SJCRH30 (cell line): ENCODE measurements at regions not wholly inside any gene's neighbourhood (a gene's known extent, or its start where the extent isn't known, plus 50 kb on each side); places are given as distances from the start of the nearest gene placed in this dataset.

ENCODE experiments used
- DNase-seq, 2 experiments: peaks; one replicate each; pipeline ENCODE4 v3.0.0-alpha.2; 2015 to 2020
- H3K27ac ChIP-seq: fragments of 250-450 bp; sonication (Bioruptor Pico); 2 replicates; pipeline ENCODE4 v1.5.1; 2020; ENCODE audit warnings: mild to moderate bottlenecking, moderate library complexity
- H3K27me3 ChIP-seq: fragments of 250-450 bp; sonication (Bioruptor Pico); 2 replicates; pipeline ENCODE4 v1.5.1; 2020; ENCODE audit warnings: mild to moderate bottlenecking, moderate library complexity
- H3K36me3 ChIP-seq: fragments of 250-450 bp; sonication (Bioruptor Pico); 2 replicates; pipeline ENCODE4 v1.5.1; 2020; ENCODE audit warnings: mild to moderate bottlenecking, moderate library complexity
- H3K4me1 ChIP-seq: fragments of 250-450 bp; sonication (Bioruptor Pico); 2 replicates; pipeline ENCODE4 v1.5.1; 2020; ENCODE audit warnings: mild to moderate bottlenecking, moderate library complexity
- H3K4me3 ChIP-seq: fragments of 250-450 bp; sonication (Bioruptor Pico); 2 replicates; pipeline ENCODE4 v1.5.1; 2020; ENCODE audit warnings: mild to moderate bottlenecking, moderate library complexity
- H3K9me3 ChIP-seq: fragments of 250-450 bp; sonication (Bioruptor Pico); replicated peaks from 2 replicates; pipeline ENCODE4 v1.5.1; 2020; ENCODE audit warnings: mild to moderate bottlenecking, moderate library complexity

- Histone ChIP-seq H3K4me3 (no peak overlapping the region), H3K27ac (no peak overlapping the region), H3K27me3 (no peaks in the 10 kb centered on the region), H3K36me3 (no peaks in the 10 kb centered on the region), H3K4me1 (no peaks in the 10 kb centered on the region), H3K9me3 (no peaks in the 10 kb centered on the region)
- no peak for DNase-seq
Observed at GRCh38 chr14:101380940-101381339, 180.4 kb upstream of the DIO3 start.

DNA sequence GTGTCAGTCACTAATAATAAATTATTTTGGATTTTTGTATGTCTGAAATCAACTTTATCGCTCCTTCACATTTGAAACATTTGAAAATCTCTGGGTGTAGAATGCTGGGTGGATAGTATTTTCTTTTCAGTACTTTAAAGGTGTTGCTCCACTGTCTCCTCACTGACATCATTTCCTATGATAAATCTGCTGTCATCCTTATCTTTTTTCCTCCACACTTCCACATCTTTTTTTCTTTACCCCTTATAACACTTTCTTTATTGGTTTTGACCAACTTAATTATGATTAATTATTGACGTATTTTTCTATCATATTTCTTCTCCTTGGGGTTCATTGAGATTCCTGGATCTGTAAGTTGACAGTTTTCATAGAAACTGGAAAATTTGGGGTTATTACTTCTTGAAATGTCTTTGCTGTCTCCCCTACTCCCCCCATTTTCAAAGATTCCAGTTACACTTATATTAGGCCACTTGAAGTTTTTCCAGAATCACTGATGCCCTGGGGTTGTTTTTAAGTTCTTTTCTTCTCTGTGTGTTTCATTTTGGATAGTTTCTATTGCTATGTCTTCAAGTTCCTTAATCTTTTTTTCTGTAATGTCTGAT is 177.5 kb upstream of the DIO3 start:
- Histone ChIP-seq H3K4me3 (no peak overlapping the region), H3K4me1 (no peaks in the 10 kb centered on the region), H3K9me3 (no peaks in the 10 kb centered on the region; the same call in 1 of the 2 replicates), H3K36me3 (no peaks in the 10 kb centered on the region), H3K27ac (no peak overlapping the region), H3K27me3 (no peaks in the 10 kb centered on the region)
- no peak for DNase-seq

- Histone ChIP-seq H3K36me3 (no peaks in the 10 kb centered on the region), H3K4me3 (no peak overlapping the region), H3K27ac (no peak overlapping the region), H3K9me3 (no peaks in the 10 kb centered on the region), H3K27me3 (no peaks in the 10 kb centered on the region), H3K4me1 (no peaks in the 10 kb centered on the region)
- DNase-seq: no peak
Observed at GRCh38 chr14:101394374-101394773, 166.9 kb upstream of the DIO3 start.

GRCh38 chr14:101395779-101396178 is 165.5 kb upstream of the DIO3 start:
- H3K27ac ChIP-seq: no peak overlapping the region
- no peaks in the 10 kb centered on the region for H3K27me3 ChIP-seq
- no peaks in the 10 kb centered on the region for H3K4me1 ChIP-seq
- DNase-seq: no peak
- H3K4me3 ChIP-seq: no peak overlapping the region
- H3K9me3 ChIP-seq: no peaks in the 10 kb centered on the region
- H3K36me3 ChIP-seq: no peaks in the 10 kb centered on the region

GRCh38 chr14:101397206-101397605 is 164.1 kb upstream of the DIO3 start:
- no peak for DNase-seq

DNA sequence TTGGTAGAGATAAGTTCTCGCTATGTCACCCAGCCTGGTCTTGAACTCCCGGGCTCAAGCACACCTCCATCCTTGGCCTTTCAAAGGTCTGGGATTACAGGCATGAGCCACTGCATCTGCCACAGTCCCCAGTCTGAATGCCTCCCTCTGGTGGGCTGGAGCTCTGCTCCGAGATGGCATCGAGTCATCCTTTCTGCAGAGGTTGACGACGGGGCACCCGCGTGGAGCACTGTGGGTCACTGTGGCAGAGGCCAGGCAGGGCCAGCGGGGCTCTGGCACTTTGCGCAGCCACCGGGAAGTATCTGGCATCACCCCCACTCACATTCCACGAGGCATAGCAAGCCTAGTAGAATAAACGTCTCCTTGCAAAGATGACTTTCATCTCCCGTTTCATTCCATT is 163.3 kb upstream of the DIO3 start:
- no peak overlapping the region for H3K27ac ChIP-seq
- DNase-seq: no peak
- no peaks in the 10 kb centered on the region for H3K27me3 ChIP-seq
- no peaks in the 10 kb centered on the region for H3K36me3 ChIP-seq
- no peaks in the 10 kb centered on the region for H3K9me3 ChIP-seq
- no peaks in the 10 kb centered on the region for H3K4me1 ChIP-seq
- no peak overlapping the region for H3K4me3 ChIP-seq

More at GRCh38 chr14:101397206-101397605, 164.1 kb upstream of the DIO3 start:
- no peaks in the 10 kb centered on the region for H3K27me3 ChIP-seq
- no peak overlapping the region for H3K27ac ChIP-seq
- H3K36me3 ChIP-seq: no peaks in the 10 kb centered on the region
- no peaks in the 10 kb centered on the region for H3K9me3 ChIP-seq
- H3K4me3 ChIP-seq: no peak overlapping the region
- no peaks in the 10 kb centered on the region for H3K4me1 ChIP-seq

GRCh38 chr14:101399737-101400517 is 161.4 kb upstream of the DIO3 start:
- Histone ChIP-seq H3K4me1 (no peaks in the 10 kb centered on the region), H3K27me3 (no peaks in the 10 kb centered on the region), H3K36me3 (no peaks in the 10 kb centered on the region), H3K9me3 (no peaks in the 10 kb centered on the region), H3K27ac (no peak overlapping the region), H3K4me3 (no peak overlapping the region)
- no peak for DNase-seq

- H3K36me3 ChIP-seq: no peaks in the 10 kb centered on the region
Observed at GRCh38 chr14:101400830-101401229, 160.5 kb upstream of the DIO3 start.

GRCh38 chr14:101402936-101403660 is 158.2 kb upstream of the DIO3 start:
- no peaks in the 10 kb centered on the region; the same call in 1 of the 2 replicates for H3K27me3 ChIP-seq
- H3K4me1 ChIP-seq: no peaks in the 10 kb centered on the region
- DNase-seq: no peak
- no peak overlapping the region for H3K4me3 ChIP-seq
- H3K27ac ChIP-seq: no peak overlapping the region
- no peaks in the 10 kb centered on the region for H3K36me3 ChIP-seq
- H3K9me3 ChIP-seq: no peaks in the 10 kb centered on the region

More at GRCh38 chr14:101400830-101401229, 160.5 kb upstream of the DIO3 start:
- Histone ChIP-seq H3K4me1 (no peaks in the 10 kb centered on the region), H3K27ac (no peak overlapping the region), H3K27me3 (no peaks in the 10 kb centered on the region; the same call in 1 of the 2 replicates), H3K9me3 (no peaks in the 10 kb centered on the region), H3K4me3 (no peak overlapping the region)
- DNase-seq: no peak

GRCh38 chr14:101404426-101405170 is 156.7 kb upstream of the DIO3 start:
- Histone ChIP-seq H3K27me3 (no peaks in the 10 kb centered on the region; the same call in 1 of the 2 replicates), H3K9me3 (no peaks in the 10 kb centered on the region), H3K36me3 (no peaks in the 10 kb centered on the region), H3K27ac (no peak overlapping the region), H3K4me1 (no peaks in the 10 kb centered on the region), H3K4me3 (no peak overlapping the region)
- DNase-seq: no peak

- no peaks in the 10 kb centered on the region for H3K9me3 ChIP-seq
- H3K4me1 ChIP-seq: no peaks in the 10 kb centered on the region
- H3K4me3 ChIP-seq: no peak overlapping the region
- H3K36me3 ChIP-seq: no peaks in the 10 kb centered on the region
- no peak overlapping the region for H3K27ac ChIP-seq
- no peak for DNase-seq
- H3K27me3 ChIP-seq: no peaks in the 10 kb centered on the region; the same call in 1 of the 2 replicates
Observed at GRCh38 chr14:101405171-101405883, 156.0 kb upstream of the DIO3 start.

DNA sequence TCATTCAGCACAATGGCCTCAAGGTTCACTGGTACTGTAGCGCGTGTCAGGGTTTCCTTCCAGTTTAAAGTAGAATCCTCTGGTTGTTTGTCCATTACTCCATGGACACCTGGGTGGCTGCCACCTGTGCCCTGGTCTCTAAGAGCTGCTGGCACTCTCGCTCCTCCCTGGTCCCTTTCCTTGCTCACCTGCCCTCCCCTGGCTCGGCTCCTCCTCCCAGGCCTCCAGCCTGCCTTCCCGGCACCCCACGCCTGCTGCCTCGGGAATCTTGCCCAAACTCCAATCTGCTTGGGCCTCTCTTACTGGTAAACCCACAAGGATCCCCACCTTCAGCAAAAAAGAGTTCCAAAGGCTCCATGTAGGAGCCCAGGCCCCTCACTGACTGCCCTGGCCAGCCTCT is 154.4 kb upstream of the DIO3 start:
- H3K4me3 ChIP-seq: no peak overlapping the region
- H3K27ac ChIP-seq: no peak overlapping the region
- H3K27me3 ChIP-seq: no peaks in the 10 kb centered on the region; the same call in 1 of the 2 replicates
- no peaks in the 10 kb centered on the region for H3K9me3 ChIP-seq
- no peak for DNase-seq
- H3K36me3 ChIP-seq: no peaks in the 10 kb centered on the region
- no peaks in the 10 kb centered on the region for H3K4me1 ChIP-seq

GRCh38 chr14:101407328-101407727 is 154.0 kb upstream of the DIO3 start:
- DNase-seq: no peak
- no peaks in the 10 kb centered on the region for H3K9me3 ChIP-seq
- H3K27me3 ChIP-seq: no peaks in the 10 kb centered on the region; the same call in 1 of the 2 replicates
- no peaks in the 10 kb centered on the region for H3K36me3 ChIP-seq
- H3K4me3 ChIP-seq: no peak overlapping the region
- H3K27ac ChIP-seq: no peak overlapping the region
- no peaks in the 10 kb centered on the region for H3K4me1 ChIP-seq
